ENCODE measurements at regions not wholly inside any gene's neighbourhood (a gene's known extent, or its start where the extent isn't known, plus 50 kb on each side); places are given as distances from the start of the nearest gene placed in this dataset.
"Not testable (repeated sequence)": the region's sequence is repeated elsewhere in the genome, so short reads cannot be mapped to it uniquely, and the experiment has no call there.

- DNase-seq (ENCODE audit: low spot score) (no peak), FAIRE-seq (no peak)
These were observed 109.1 kb downstream of the CRLF2 start for GRCh38 chrX:1103360-1103759.

- no peak for FAIRE-seq
- DNase-seq (ENCODE audit: low spot score), result no peak
These were observed 109.7 kb downstream of the CRLF2 start for GRCh38 chrX:1102786-1103185.

GRCh38 chrX:1102221-1102620, 110.2 kb downstream of the CRLF2 start:
- DNase-seq (ENCODE audit: low spot score); FAIRE-seq: not testable (repeated sequence)

GRCh38 chrX:1099146-1099770, 113.2 kb downstream of the CRLF2 start:
- DNase-seq (ENCODE audit: low spot score) (no peak), FAIRE-seq (no peak)

GRCh38 chrX:1097328-1097727, 115.1 kb downstream of the CRLF2 start:
- no peak for DNase-seq (ENCODE audit: low spot score)
- no peak for FAIRE-seq

- no peak for FAIRE-seq
- no peak for DNase-seq (ENCODE audit: low spot score)
These were observed 117.7 kb downstream of the CRLF2 start for GRCh38 chrX:1094566-1095333.

- DNase-seq (ENCODE audit: low spot score) (no peak), FAIRE-seq (no peak)
These were observed 118.6 kb downstream of the CRLF2 start for GRCh38 chrX:1093586-1094421.

GRCh38 chrX:1093121-1093520, 119.3 kb downstream of the CRLF2 start:
- DNase-seq (ENCODE audit: low spot score), result no peak
- FAIRE-seq, result no peak

- no peak for FAIRE-seq
- DNase-seq (ENCODE audit: low spot score), result peak; percentile 21
These were observed 125.7 kb downstream of the CRLF2 start for GRCh38 chrX:1086444-1087409.

GRCh38 chrX:1085871-1086270, 126.6 kb downstream of the CRLF2 start:
- DNase-seq (ENCODE audit: low spot score); FAIRE-seq: not testable (repeated sequence)

GRCh38 chrX:1084689-1085088, 127.8 kb downstream of the CRLF2 start:
- no peak for FAIRE-seq

GRCh38 chrX:1076871-1077651, 135.4 kb downstream of the CRLF2 start:
- no peak for FAIRE-seq
- no peak for DNase-seq (ENCODE audit: low spot score)

More at GRCh38 chrX:1084689-1085088, 127.8 kb downstream of the CRLF2 start:
- no peak for DNase-seq (ENCODE audit: low spot score)

GRCh38 chrX:1075741-1076140, 136.7 kb downstream of the CRLF2 start:
- no peak for FAIRE-seq
- no peak for DNase-seq (ENCODE audit: low spot score)

GRCh38 chrX:1075156-1075555, 137.3 kb downstream of the CRLF2 start:
- no peak for DNase-seq (ENCODE audit: low spot score)
- no peak for FAIRE-seq

GRCh38 chrX:1074755-1075154, 137.7 kb downstream of the CRLF2 start:
- FAIRE-seq, result no peak
- no peak for DNase-seq (ENCODE audit: low spot score)

- FAIRE-seq, result no peak
- no peak for DNase-seq (ENCODE audit: low spot score)
These were observed 138.3 kb downstream of the CRLF2 start for GRCh38 chrX:1074172-1074571.

GRCh38 chrX:1072637-1073377, 139.6 kb downstream of the CRLF2 start:
- FAIRE-seq, result no peak
- no peak for DNase-seq (ENCODE audit: low spot score)

- FAIRE-seq, result no peak
These were observed 141.1 kb downstream of the CRLF2 start for GRCh38 chrX:1071351-1071750.

GRCh38 chrX:1062351-1062750, 150.1 kb downstream of the CRLF2 start:
- no peak for FAIRE-seq
- DNase-seq (ENCODE audit: low spot score), result no peak

More at GRCh38 chrX:1071351-1071750, 141.1 kb downstream of the CRLF2 start:
- DNase-seq (ENCODE audit: low spot score), result no peak
